ENCODE measurements at regions not wholly inside any gene's neighbourhood (a gene's known extent, or its start where the extent isn't known, plus 50 kb on each side); places are given as distances from the start of the nearest gene placed in this dataset.

GRCh38 chr5:28234356-28234968 lies 1196.1 kb upstream of the CDH9 start:
- TF ChIP-seq CTCF (conservative IDR thresholded peaks at IDR 0.05; ENCODE audit: low read depth in 2 of 2) (no peak), EZH2 (IDR thresholded peaks at IDR 0.05; ENCODE audit: low read depth, unreplicated experiment) (no peak), POLR2AphosphoS5 (IDR thresholded peaks at IDR 0.05; ENCODE audit: low read depth) (no peak), JUNB (IDR thresholded peaks at IDR 0.05; ENCODE audit: unreplicated experiment) (no peak), ETS1 (IDR thresholded peaks at IDR 0.05) (no peak), ZNF114 (CRISPR knock-in tag; IDR thresholded peaks at IDR 0.05) (no peak), EZH2phosphoT487 (IDR thresholded peaks at IDR 0.05; ENCODE audit: unreplicated experiment) (no peak), CREB1 (CRISPR knock-in tag; IDR thresholded peaks at IDR 0.05; ENCODE audit: low read depth) (no peak)
- TF ChIP-seq, protein P1, sequence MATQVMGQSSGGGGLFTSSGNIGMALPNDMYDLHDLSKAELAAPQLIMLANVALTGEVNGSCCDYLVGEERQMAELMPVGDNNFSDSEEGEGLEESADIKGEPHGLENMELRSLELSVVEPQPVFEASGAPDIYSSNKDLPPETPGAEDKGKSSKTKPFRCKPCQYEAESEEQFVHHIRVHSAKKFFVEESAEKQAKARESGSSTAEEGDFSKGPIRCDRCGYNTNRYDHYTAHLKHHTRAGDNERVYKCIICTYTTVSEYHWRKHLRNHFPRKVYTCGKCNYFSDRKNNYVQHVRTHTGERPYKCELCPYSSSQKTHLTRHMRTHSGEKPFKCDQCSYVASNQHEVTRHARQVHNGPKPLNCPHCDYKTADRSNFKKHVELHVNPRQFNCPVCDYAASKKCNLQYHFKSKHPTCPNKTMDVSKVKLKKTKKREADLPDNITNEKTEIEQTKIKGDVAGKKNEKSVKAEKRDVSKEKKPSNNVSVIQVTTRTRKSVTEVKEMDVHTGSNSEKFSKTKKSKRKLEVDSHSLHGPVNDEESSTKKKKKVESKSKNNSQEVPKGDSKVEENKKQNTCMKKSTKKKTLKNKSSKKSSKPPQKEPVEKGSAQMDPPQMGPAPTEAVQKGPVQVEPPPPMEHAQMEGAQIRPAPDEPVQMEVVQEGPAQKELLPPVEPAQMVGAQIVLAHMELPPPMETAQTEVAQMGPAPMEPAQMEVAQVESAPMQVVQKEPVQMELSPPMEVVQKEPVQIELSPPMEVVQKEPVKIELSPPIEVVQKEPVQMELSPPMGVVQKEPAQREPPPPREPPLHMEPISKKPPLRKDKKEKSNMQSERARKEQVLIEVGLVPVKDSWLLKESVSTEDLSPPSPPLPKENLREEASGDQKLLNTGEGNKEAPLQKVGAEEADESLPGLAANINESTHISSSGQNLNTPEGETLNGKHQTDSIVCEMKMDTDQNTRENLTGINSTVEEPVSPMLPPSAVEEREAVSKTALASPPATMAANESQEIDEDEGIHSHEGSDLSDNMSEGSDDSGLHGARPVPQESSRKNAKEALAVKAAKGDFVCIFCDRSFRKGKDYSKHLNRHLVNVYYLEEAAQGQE (IDR thresholded peaks at IDR 0.05; ENCODE audit: unreplicated experiment): no peak
- TF ChIP-seq, protein P2, sequence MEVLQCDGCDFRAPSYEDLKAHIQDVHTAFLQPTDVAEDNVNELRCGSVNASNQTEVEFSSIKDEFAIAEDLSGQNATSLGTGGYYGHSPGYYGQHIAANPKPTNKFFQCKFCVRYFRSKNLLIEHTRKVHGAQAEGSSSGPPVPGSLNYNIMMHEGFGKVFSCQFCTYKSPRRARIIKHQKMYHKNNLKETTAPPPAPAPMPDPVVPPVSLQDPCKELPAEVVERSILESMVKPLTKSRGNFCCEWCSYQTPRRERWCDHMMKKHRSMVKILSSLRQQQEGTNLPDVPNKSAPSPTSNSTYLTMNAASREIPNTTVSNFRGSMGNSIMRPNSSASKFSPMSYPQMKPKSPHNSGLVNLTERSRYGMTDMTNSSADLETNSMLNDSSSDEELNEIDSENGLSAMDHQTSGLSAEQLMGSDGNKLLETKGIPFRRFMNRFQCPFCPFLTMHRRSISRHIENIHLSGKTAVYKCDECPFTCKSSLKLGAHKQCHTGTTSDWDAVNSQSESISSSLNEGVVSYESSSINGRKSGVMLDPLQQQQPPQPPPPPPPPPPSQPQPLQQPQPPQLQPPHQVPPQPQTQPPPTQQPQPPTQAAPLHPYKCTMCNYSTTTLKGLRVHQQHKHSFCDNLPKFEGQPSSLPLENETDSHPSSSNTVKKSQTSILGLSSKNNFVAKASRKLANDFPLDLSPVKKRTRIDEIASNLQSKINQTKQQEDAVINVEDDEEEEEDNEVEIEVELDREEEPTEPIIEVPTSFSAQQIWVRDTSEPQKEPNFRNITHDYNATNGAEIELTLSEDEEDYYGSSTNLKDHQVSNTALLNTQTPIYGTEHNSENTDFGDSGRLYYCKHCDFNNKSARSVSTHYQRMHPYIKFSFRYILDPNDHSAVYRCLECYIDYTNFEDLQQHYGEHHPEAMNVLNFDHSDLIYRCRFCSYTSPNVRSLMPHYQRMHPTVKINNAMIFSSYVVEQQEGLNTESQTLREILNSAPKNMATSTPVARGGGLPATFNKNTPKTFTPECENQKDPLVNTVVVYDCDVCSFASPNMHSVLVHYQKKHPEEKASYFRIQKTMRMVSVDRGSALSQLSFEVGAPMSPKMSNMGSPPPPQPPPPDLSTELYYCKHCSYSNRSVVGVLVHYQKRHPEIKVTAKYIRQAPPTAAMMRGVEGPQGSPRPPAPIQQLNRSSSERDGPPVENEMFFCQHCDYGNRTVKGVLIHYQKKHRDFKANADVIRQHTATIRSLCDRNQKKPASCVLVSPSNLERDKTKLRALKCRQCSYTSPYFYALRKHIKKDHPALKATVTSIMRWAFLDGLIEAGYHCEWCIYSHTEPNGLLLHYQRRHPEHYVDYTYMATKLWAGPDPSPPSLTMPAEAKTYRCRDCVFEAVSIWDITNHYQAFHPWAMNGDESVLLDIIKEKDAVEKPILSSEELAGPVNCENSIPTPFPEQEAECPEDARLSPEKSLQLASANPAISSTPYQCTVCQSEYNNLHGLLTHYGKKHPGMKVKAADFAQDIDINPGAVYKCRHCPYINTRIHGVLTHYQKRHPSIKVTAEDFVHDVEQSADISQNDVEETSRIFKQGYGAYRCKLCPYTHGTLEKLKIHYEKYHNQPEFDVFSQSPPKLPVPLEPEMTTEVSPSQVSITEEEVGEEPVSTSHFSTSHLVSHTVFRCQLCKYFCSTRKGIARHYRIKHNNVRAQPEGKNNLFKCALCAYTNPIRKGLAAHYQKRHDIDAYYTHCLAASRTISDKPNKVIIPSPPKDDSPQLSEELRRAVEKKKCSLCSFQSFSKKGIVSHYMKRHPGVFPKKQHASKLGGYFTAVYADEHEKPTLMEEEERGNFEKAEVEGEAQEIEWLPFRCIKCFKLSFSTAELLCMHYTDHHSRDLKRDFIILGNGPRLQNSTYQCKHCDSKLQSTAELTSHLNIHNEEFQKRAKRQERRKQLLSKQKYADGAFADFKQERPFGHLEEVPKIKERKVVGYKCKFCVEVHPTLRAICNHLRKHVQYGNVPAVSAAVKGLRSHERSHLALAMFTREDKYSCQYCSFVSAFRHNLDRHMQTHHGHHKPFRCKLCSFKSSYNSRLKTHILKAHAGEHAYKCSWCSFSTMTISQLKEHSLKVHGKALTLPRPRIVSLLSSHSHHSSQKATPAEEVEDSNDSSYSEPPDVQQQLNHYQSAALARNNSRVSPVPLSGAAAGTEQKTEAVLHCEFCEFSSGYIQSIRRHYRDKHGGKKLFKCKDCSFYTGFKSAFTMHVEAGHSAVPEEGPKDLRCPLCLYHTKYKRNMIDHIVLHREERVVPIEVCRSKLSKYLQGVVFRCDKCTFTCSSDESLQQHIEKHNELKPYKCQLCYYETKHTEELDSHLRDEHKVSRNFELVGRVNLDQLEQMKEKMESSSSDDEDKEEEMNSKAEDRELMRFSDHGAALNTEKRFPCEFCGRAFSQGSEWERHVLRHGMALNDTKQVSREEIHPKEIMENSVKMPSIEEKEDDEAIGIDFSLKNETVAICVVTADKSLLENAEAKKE (CRISPR knock-in tag; IDR thresholded peaks at IDR 0.05): no peak

Data from GM23338 (cell line).